GM23248 (cell line): ENCODE measurements at regions not wholly inside any gene's neighbourhood (a gene's known extent, or its start where the extent isn't known, plus 50 kb on each side); places are given as distances from the start of the nearest gene placed in this dataset.

Experiments
- EZH2 ChIP-seq: fragments of 200-600 bp; sonication (generic); IDR thresholded peaks from 2 replicates; pipeline ENCODE4 v1.6.1; 2018; ENCODE audit warnings: antibody characterized with exemption, mild to moderate bottlenecking; ENCODE audit not compliant: insufficient read depth, poor library complexity, severe bottlenecking
- EZH2phosphoT487 ChIP-seq: fragments of 200-600 bp; sonication (generic); IDR thresholded peaks from 2 replicates; pipeline ENCODE4 v1.6.1; 2018; ENCODE audit warnings: antibody characterized with exemption, moderate library complexity, mild to moderate bottlenecking, low read depth; ENCODE audit not compliant: insufficient read depth

DNA sequence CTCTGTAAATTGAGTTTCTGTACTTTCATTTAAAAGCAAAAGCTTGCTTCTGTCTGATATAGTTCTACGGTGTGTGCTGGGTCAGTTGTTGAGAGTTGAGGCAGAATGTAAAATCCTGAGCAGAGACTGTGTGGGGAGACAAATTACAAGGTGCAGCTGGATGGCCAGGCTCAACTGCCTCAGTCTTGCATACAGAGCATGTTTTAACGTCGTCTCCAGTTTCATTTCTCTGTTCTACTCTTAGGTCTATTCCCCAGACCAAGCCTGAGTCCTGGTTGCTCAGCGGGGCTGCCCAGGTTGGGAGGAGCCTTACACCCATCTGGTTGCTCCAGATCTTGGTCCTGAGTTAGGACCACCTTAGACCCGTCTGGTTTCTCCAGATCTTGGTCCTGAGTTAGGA, 54.4 kb upstream of the MEDAG start:
- TF ChIP-seq EZH2, result no peak
- no peak for TF ChIP-seq EZH2phosphoT487
